Panc1 (cell line): ENCODE measurements at regions not wholly inside any gene's neighbourhood (a gene's known extent, or its start where the extent isn't known, plus 50 kb on each side); places are given as distances from the start of the nearest gene placed in this dataset.

Experiments
- ATAC-seq: fragments of 200-7000 bp; cut with Tn5 transposase; 2 replicates; pipeline ENCODE4 v1.9.1; 2020; ENCODE audit warnings: mild to moderate bottlenecking, moderate library complexity
- BruUV-seq: library from RNA; stranded (reverse); fragments of 400-500 nt; replicated peaks from 2 replicates; lab custom pipeline; 2021; lab: Mats Ljungman, UMichigan
- CTCF ChIA-PET: fragments of 300-600 bp; sonication (Branson Sonifier 250); formaldehyde crosslinking; loops from one replicate; lab custom pipeline; 2022; ENCODE audit warnings: antibody characterized with exemption; lab: Charles Lee
- POLR2A ChIA-PET: fragments of 300-600 bp; sonication (Branson Sonifier 250); formaldehyde crosslinking; loops from one replicate; lab custom pipeline; 2022; ENCODE audit warnings: antibody characterized with exemption; lab: Charles Lee
- DNase-seq: peaks from one replicate; pipeline ENCODE4 v3.0.0-alpha.2; 2010; ENCODE audit warnings: low read depth, low spot score
- H3K27ac ChIP-seq: 2 replicates; pipeline ENCODE4 v1.5.1; 2011; ENCODE audit warnings: mild to moderate bottlenecking, low read length, inconsistent platforms
- H3K27me3 ChIP-seq: fragments of 200-500 bp; sonication (Bioruptor generic); 2 replicates; pipeline ENCODE4 v1.6.0; 2014; ENCODE audit warnings: low read length, inconsistent platforms; ENCODE audit not compliant: control insufficient read depth, insufficient read depth
- H3K36me3 ChIP-seq: fragments of 200-500 bp; sonication (Bioruptor generic); 2 replicates; pipeline ENCODE4 v1.5.1; 2014; ENCODE audit warnings: inconsistent platforms, mild to moderate bottlenecking, low read length, moderate library complexity; ENCODE audit not compliant: control insufficient read depth, insufficient read depth
- H3K4me1 ChIP-seq: 2 replicates; pipeline ENCODE4 v1.5.1; 2011; ENCODE audit warnings: inconsistent platforms, mild to moderate bottlenecking, low read length, moderate library complexity; ENCODE audit not compliant: control insufficient read depth, insufficient read depth
- H3K4me3 ChIP-seq, 2 experiments: 2 replicates each; pipeline ENCODE4 v1.5.1; 2011 to 2012; ENCODE audit warnings: low read depth in 2 of 2, low read length in 2 of 2, mild to moderate bottlenecking in 2 of 2, inconsistent platforms in 1 of 2, moderate library complexity in 1 of 2
- H3K9me3 ChIP-seq: fragments of 200-500 bp; sonication (Bioruptor generic); 2 replicates; pipeline ENCODE4 v1.5.1; 2014; ENCODE audit warnings: low read depth, mild to moderate bottlenecking, inconsistent platforms, low read length, moderate library complexity; ENCODE audit not compliant: control insufficient read depth, insufficient read depth
- POLR2AphosphoS5 ChIP-seq: IDR thresholded peaks from 2 replicates; pipeline ENCODE4 v1.6.1; 2012; ENCODE audit warnings: mild to moderate bottlenecking, low read depth, low read length, moderate library complexity
- SIN3A ChIP-seq: IDR thresholded peaks from 2 replicates; pipeline ENCODE4 v1.6.1; 2012; ENCODE audit warnings: low read depth, mild to moderate bottlenecking, low read length, moderate library complexity, borderline replicate concordance; ENCODE audit not compliant: insufficient read depth
- TCF7L2 ChIP-seq: IDR thresholded peaks from 2 replicates; pipeline ENCODE4 v1.6.1; 2011; ENCODE audit warnings: mild to moderate bottlenecking, low read depth, low read length, inconsistent platforms
- in situ Hi-C: cut with HindIII; loops from 2 replicates; pipeline ENCODE4 v1.10.0; 2016; ENCODE audit warnings: low sequenced_read_pairs, low pct_unique_long_range_greater_than_20kb
- intact Hi-C: fragments of 100-400 bp; cut with micrococcal nuclease; formaldehyde crosslinking; loops from one replicate; pipeline ENCODE4 v1.10.0; 2022; ENCODE audit not compliant: unreplicated experiment
- TF ChIP-seq, protein P1 (sequence below): fragments of 450-650 bp; IDR thresholded peaks from 2 replicates; pipeline ENCODE4 v1.5.1; 2017; ENCODE audit warnings: mild to moderate bottlenecking
- TF ChIP-seq, protein P2 (sequence below), 2 experiments: IDR thresholded peaks; 2 replicates each; pipeline ENCODE4 v1.6.1; 2011 to 2012; ENCODE audit warnings: low read depth in 2 of 2, control low read depth in 1 of 2, low read length in 1 of 2, mild to moderate bottlenecking in 1 of 2, moderate library complexity in 1 of 2; ENCODE audit not compliant: insufficient read depth in 1 of 2

DNA sequence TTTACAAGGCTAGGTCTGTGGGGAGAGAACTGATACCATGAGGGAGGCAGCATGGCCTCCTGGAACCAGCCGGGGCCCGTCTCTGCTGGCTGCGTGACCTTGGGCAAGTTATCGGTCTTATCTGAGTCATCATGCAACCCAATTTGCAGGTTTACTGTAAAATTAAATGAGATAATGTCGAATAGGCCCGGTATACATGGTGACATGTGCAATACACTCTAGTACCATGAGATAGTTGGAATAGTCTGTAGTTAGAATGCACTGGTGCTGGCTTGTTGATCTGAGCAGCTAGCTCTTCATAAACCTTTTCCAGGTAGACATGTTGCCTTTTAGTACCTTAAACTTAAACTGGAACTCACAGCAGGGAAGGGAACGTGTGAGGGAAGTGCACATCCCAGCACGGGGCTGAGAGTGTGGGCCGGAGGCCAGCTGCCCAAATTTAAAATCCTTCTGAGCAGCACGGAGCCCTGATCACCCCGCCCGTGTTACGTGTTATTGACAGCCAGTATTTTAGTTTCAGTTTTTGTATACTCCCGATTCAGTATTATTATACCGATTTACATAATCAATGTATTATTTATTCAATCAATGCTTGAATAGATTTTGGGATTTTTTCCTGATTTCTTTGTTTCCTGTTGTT is 72.4 kb upstream of the HS6ST1 start:
- Histone ChIP-seq H3K27me3 (no peaks in the 10 kb centered on the region), H3K4me1 (no peaks in the 10 kb centered on the region), H3K9me3 (no peaks in the 10 kb centered on the region), H3K36me3 (no peaks in the 10 kb centered on the region), H3K27ac (no peak overlapping the region), H3K4me3 (no peak overlapping the region)
- ATAC-seq (no peak), DNase-seq (no peak)
- no peak for TF ChIP-seq SIN3A
- no peak for TF ChIP-seq POLR2AphosphoS5
- TF ChIP-seq, protein P1, sequence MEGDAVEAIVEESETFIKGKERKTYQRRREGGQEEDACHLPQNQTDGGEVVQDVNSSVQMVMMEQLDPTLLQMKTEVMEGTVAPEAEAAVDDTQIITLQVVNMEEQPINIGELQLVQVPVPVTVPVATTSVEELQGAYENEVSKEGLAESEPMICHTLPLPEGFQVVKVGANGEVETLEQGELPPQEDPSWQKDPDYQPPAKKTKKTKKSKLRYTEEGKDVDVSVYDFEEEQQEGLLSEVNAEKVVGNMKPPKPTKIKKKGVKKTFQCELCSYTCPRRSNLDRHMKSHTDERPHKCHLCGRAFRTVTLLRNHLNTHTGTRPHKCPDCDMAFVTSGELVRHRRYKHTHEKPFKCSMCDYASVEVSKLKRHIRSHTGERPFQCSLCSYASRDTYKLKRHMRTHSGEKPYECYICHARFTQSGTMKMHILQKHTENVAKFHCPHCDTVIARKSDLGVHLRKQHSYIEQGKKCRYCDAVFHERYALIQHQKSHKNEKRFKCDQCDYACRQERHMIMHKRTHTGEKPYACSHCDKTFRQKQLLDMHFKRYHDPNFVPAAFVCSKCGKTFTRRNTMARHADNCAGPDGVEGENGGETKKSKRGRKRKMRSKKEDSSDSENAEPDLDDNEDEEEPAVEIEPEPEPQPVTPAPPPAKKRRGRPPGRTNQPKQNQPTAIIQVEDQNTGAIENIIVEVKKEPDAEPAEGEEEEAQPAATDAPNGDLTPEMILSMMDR: no peak
- TF ChIP-seq, protein P2, sequence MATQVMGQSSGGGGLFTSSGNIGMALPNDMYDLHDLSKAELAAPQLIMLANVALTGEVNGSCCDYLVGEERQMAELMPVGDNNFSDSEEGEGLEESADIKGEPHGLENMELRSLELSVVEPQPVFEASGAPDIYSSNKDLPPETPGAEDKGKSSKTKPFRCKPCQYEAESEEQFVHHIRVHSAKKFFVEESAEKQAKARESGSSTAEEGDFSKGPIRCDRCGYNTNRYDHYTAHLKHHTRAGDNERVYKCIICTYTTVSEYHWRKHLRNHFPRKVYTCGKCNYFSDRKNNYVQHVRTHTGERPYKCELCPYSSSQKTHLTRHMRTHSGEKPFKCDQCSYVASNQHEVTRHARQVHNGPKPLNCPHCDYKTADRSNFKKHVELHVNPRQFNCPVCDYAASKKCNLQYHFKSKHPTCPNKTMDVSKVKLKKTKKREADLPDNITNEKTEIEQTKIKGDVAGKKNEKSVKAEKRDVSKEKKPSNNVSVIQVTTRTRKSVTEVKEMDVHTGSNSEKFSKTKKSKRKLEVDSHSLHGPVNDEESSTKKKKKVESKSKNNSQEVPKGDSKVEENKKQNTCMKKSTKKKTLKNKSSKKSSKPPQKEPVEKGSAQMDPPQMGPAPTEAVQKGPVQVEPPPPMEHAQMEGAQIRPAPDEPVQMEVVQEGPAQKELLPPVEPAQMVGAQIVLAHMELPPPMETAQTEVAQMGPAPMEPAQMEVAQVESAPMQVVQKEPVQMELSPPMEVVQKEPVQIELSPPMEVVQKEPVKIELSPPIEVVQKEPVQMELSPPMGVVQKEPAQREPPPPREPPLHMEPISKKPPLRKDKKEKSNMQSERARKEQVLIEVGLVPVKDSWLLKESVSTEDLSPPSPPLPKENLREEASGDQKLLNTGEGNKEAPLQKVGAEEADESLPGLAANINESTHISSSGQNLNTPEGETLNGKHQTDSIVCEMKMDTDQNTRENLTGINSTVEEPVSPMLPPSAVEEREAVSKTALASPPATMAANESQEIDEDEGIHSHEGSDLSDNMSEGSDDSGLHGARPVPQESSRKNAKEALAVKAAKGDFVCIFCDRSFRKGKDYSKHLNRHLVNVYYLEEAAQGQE (IDR thresholded peaks at IDR 0.05; ENCODE audit: insufficient read depth in 1 of 2, low read depth in 2 of 2, low read length in 1 of 2): no peak
- TF ChIP-seq TCF7L2: no peak
- ChIA-PET CTCF (no interaction called here), POLR2A (no interaction called here)
- in situ Hi-C loops: no loop called here
- no TSS peak for BruUV-seq
- intact Hi-C loops: no loop called here

DNA sequence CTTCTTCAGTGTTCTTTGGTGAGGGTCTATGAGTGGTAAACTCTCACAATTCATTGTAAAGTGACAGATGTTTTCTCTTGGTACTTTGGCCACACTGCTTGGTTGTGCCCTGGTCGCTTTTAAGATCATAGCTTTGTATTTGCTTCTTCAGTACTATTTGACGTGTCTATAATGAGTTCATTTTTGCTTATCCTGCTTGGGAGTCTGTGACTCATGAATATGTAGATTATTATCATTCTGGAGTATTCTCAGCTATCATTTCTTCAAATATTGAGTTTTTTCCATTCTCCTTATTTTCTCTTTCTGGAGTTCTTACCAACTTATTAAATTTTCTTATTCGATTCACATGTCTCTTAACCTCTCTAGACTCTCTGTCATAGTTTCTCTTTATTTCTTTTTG is 73.0 kb upstream of the HS6ST1 start:
- no peak overlapping the region for H3K4me3 ChIP-seq
- in situ Hi-C loops: no loop called here
- ChIA-PET POLR2A (no interaction called here), CTCF (no interaction called here)
- TF ChIP-seq TCF7L2: no peak
- TF ChIP-seq SIN3A: no peak
- no peak for TF ChIP-seq POLR2AphosphoS5
- TF ChIP-seq, protein P1: no peak
- H3K36me3 ChIP-seq: no peaks in the 10 kb centered on the region
- no TSS peak for BruUV-seq
- H3K27ac ChIP-seq: no peak overlapping the region
- no peaks in the 10 kb centered on the region for H3K4me1 ChIP-seq
- intact Hi-C loops: no loop called here
- no peak for DNase-seq
- H3K27me3 ChIP-seq: no peaks in the 10 kb centered on the region
- no peak for ATAC-seq
- no peaks in the 10 kb centered on the region for H3K9me3 ChIP-seq
